ENCODE measurements at regions not wholly inside any gene's neighbourhood (a gene's known extent, or its start where the extent isn't known, plus 50 kb on each side); places are given as distances from the start of the nearest gene placed in this dataset.

DNA sequence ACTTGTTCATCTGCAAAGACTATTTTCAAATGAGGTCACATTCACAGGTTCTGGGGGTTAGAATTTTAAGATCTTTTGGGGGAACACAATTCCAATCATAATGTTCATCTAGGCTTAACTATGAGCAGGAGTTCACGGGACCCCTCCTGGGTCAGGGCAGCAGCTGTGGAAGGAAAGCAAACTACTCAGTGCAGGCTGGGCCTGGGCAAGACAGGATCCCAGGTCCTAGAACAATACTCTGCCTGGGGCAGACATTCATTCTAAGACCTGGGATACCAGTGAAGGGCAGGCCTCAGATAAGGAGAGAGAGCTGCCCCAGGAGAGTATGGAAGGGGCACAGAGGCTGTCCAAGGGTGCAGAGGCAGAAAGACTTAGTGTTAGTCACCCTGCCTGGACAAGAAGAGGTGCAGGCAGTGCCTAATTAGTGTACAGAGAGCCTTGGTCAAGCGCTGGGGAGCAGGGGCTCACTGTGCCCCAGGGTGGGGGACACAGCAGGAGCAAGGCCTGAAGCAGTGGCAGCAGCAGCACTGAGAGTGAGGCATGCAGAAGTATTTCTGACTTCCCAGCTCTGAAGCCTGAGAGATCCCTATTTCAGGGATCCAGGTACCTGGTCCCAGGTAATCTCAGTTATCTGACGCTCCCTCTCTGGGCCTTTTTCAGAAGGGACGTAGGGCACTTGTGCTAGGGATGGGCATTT is 123.0 kb upstream of the MAMLD1 start:
- Histone ChIP-seq H3K79me2 (no peaks in the 10 kb centered on the region), H3K36me3 (replicated peaks; ENCODE audit: insufficient read depth, low read depth) (no peaks in the 10 kb centered on the region), H3K27me3 (no peaks in the 10 kb centered on the region), H3K27ac (no peak overlapping the region), H3K4me1 (ENCODE audit: insufficient read depth) (no peaks in the 10 kb centered on the region), H3K4me3 (no peak overlapping the region), H3K9me3 (ENCODE audit: low read depth) (no peaks in the 10 kb centered on the region), H2AFZ (no peak overlapping the region), H3K4me2 (no peak overlapping the region), H3K9me2 (replicated peaks; ENCODE audit: insufficient read depth) (no peaks in the 10 kb centered on the region), H4K20me1 (ENCODE audit: insufficient read depth, poor library complexity, severe bottlenecking) (no peaks in the 10 kb centered on the region)
- no peak for DNase-seq (ENCODE audit: low spot score)
- 82% methylated on average over 4 of the region's 4 CpGs for WGBS (ENCODE audit: low lambda C conversion rate, missing lambda C conversion rate)
- no peak for TF ChIP-seq EZH2phosphoT487 (IDR thresholded peaks at IDR 0.05; ENCODE audit: low read depth, severe bottlenecking, unreplicated experiment)
- no peak for TF ChIP-seq EZH2 (IDR thresholded peaks at IDR 0.05; ENCODE audit: borderline replicate concordance)
- no peak for TF ChIP-seq CTCF (IDR thresholded peaks at IDR 0.05; ENCODE audit: poor library complexity)

- Histone ChIP-seq H3K9me3 (ENCODE audit: low read depth) (no peaks in the 10 kb centered on the region), H3K9me2 (replicated peaks; ENCODE audit: insufficient read depth) (no peaks in the 10 kb centered on the region), H3K79me2 (no peaks in the 10 kb centered on the region), H3K36me3 (replicated peaks; ENCODE audit: insufficient read depth, low read depth) (no peaks in the 10 kb centered on the region), H4K20me1 (ENCODE audit: insufficient read depth, poor library complexity, severe bottlenecking) (no peaks in the 10 kb centered on the region), H3K4me1 (ENCODE audit: insufficient read depth) (no peaks in the 10 kb centered on the region), H3K4me3 (no peak overlapping the region), H2AFZ (no peak overlapping the region), H3K4me2 (no peak overlapping the region), H3K27me3 (no peaks in the 10 kb centered on the region), H3K27ac (no peak overlapping the region)
- no peak for DNase-seq (ENCODE audit: low spot score)
- WGBS (ENCODE audit: low lambda C conversion rate, missing lambda C conversion rate), result 65% methylated on average over 5 of the region's 5 CpGs
- TF ChIP-seq CTCF (IDR thresholded peaks at IDR 0.05; ENCODE audit: poor library complexity), result no peak
- TF ChIP-seq EZH2phosphoT487 (IDR thresholded peaks at IDR 0.05; ENCODE audit: low read depth, severe bottlenecking, unreplicated experiment), result no peak
- TF ChIP-seq EZH2 (IDR thresholded peaks at IDR 0.05; ENCODE audit: borderline replicate concordance), result no peak
These were observed 122.5 kb upstream of the MAMLD1 start for GRCh38 chrX:150240643-150240970.

- Histone ChIP-seq H3K4me2 (no peak overlapping the region), H3K79me2 (no peaks in the 10 kb centered on the region), H3K9me2 (replicated peaks; ENCODE audit: insufficient read depth) (no peaks in the 10 kb centered on the region), H3K9me3 (ENCODE audit: low read depth) (no peaks in the 10 kb centered on the region), H4K20me1 (ENCODE audit: insufficient read depth, poor library complexity, severe bottlenecking) (no peaks in the 10 kb centered on the region), H3K27me3 (no peaks in the 10 kb centered on the region), H3K27ac (no peak overlapping the region), H3K36me3 (replicated peaks; ENCODE audit: insufficient read depth, low read depth) (no peaks in the 10 kb centered on the region), H3K4me1 (ENCODE audit: insufficient read depth) (no peaks in the 10 kb centered on the region), H3K4me3 (no peak overlapping the region), H2AFZ (no peak overlapping the region)
- DNase-seq (ENCODE audit: low spot score), result no peak
- TF ChIP-seq EZH2 (IDR thresholded peaks at IDR 0.05; ENCODE audit: borderline replicate concordance) (no peak), EZH2phosphoT487 (IDR thresholded peaks at IDR 0.05; ENCODE audit: low read depth, severe bottlenecking, unreplicated experiment) (no peak), CTCF (IDR thresholded peaks at IDR 0.05; ENCODE audit: poor library complexity) (no peak)
- 78% methylated on average over 7 of the region's 7 CpGs for WGBS (ENCODE audit: low lambda C conversion rate, missing lambda C conversion rate)
These were observed 109.0 kb upstream of the MAMLD1 start for GRCh38 chrX:150253959-150254620.
